ENCODE measurements at regions not wholly inside any gene's neighbourhood (a gene's known extent, or its start where the extent isn't known, plus 50 kb on each side); places are given as distances from the start of the nearest gene placed in this dataset.

DNA sequence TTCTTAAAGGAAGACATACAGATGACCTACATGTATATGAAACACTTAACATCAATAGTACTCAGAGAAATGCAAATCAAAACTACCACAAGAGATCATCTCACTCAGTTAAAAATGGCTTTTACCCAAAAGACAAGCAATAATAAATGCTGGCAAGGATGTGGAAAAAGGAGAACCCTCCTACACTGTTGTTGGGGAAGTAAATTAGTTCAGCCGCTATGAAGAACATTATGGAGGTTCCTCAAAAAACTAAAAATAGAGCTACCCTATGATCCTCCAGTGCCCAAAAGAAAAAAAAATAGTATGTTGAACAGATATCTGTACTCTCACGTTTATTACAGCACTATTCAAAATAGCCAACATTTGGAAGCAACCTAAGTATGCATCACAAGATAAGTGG lies 1579.4 kb upstream of the TMEFF2 start:
- DNase-seq (ENCODE audit: insufficient read length, low spot score) (no peak), FAIRE-seq (no peak)

DNA sequence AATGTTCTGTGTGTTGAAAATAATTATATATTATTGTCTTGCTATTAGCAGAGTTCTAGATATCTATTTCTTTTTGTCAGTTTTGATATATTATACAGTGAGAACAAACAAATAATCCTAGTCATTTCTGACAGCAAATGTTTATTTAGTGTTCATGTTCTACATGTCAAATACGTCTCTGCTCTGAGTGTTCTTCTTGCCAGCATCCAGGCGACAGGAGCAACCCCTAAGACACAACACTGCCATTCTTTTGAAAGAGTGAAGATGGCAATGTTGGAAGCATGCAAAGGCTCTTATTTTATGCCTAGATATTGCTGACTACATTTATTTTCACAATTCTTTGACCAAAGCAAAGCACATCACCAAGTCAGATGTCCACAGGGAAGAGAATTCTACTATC lies 1556.6 kb upstream of the TMEFF2 start:
- DNase-seq (ENCODE audit: insufficient read length, low spot score) = no peak
- FAIRE-seq = no peak
- TF ChIP-seq, protein P1, sequence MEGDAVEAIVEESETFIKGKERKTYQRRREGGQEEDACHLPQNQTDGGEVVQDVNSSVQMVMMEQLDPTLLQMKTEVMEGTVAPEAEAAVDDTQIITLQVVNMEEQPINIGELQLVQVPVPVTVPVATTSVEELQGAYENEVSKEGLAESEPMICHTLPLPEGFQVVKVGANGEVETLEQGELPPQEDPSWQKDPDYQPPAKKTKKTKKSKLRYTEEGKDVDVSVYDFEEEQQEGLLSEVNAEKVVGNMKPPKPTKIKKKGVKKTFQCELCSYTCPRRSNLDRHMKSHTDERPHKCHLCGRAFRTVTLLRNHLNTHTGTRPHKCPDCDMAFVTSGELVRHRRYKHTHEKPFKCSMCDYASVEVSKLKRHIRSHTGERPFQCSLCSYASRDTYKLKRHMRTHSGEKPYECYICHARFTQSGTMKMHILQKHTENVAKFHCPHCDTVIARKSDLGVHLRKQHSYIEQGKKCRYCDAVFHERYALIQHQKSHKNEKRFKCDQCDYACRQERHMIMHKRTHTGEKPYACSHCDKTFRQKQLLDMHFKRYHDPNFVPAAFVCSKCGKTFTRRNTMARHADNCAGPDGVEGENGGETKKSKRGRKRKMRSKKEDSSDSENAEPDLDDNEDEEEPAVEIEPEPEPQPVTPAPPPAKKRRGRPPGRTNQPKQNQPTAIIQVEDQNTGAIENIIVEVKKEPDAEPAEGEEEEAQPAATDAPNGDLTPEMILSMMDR (IDR thresholded peaks at IDR 0.05; ENCODE audit: insufficient read depth, missing control alignments) = no peak

More for the DNA sequence above, 1579.4 kb upstream of the TMEFF2 start:
- TF ChIP-seq, protein P1 (IDR thresholded peaks at IDR 0.05; ENCODE audit: insufficient read depth, missing control alignments) = no peak

DNA sequence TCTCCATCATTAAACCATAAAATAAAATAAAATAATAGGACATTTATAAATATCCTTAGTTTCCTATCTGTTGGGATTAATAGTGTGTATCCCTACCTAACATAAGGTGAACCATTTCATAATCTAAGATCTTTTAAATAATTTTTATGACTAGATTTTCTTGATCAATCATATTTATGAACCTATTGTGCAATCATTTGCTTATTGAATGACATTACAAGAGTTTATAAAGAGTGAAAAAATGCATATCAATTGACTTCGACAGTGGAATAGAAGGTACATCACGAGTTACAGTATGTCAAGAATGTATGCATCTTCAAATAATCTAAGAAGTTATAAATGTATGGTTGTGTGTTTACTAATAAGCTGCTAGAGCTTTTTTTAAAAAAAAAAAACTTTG lies 1554.8 kb upstream of the TMEFF2 start:
- FAIRE-seq (no peak), DNase-seq (ENCODE audit: insufficient read length, low spot score) (no peak)
- TF ChIP-seq, protein P1 (IDR thresholded peaks at IDR 0.05; ENCODE audit: insufficient read depth, missing control alignments) = no peak

DNA sequence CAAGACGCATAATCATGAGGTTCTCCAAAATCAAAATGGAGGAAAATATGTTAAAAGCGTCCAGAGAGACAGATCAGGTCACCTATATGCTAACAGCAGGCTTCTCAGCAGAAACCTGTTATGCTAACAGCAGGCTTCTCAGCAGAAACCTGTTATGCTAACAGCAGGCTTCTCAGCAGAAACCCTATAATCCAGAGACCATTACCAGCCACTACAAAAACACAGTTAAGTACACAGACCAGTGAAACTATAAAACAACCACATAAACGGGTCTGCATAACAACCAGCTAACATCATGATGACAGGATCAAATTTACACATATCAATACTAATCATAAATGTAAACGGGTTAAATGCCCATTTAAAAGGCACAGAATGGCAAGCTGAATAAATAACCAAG lies 1548.4 kb upstream of the TMEFF2 start:
- FAIRE-seq (no peak), DNase-seq (ENCODE audit: insufficient read length, low spot score) (no peak)
- TF ChIP-seq, protein P1 (IDR thresholded peaks at IDR 0.05; ENCODE audit: insufficient read depth, missing control alignments) = no peak

DNA sequence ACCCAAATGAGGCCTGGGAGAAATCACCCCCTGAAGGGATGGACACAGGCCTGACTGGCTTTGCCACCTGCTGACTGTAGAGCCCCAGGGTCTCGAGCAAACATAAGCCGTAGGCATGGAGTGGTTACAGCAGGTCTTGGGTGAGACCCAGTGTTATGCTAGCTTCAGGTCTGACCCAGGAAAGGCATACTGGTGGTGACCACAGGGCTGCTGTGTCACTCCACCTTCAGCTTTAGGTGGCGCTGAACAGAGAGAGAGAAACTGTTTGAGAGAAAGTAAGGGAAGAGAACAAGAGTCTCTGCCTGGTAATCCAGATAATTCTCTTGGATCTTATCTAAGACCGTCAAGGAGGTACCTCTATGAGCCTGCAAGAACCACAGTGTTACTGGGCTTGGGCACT lies 1544.2 kb upstream of the TMEFF2 start:
- no peak for FAIRE-seq
- TF ChIP-seq, protein P1 (IDR thresholded peaks at IDR 0.05; ENCODE audit: insufficient read depth, missing control alignments) = no peak
- DNase-seq (ENCODE audit: insufficient read length, low spot score) = no peak

DNA sequence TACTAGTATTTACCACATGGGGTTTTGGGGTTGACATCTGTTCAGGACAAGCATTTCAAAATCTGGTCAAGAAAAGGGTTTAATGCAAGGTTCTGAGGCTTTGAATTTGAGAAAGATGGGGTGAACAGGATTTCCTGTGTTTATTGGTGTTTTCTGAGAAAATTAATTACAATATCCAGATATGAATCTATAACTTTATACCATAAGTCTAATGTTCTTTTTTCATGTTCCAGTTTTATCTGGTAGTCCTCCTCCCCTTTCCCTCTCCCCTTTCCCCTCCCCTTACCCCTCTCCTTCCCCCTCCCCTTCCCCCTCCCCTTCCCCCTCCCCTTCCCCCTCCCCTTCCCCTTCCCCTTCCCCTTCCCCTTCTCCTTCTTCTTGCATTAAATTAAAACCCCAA lies 1518.2 kb upstream of the TMEFF2 start:
- DNase-seq (ENCODE audit: insufficient read length, low spot score) (no peak), FAIRE-seq (no peak)
- TF ChIP-seq, protein P1 (IDR thresholded peaks at IDR 0.05; ENCODE audit: insufficient read depth, missing control alignments) = no peak

DNA sequence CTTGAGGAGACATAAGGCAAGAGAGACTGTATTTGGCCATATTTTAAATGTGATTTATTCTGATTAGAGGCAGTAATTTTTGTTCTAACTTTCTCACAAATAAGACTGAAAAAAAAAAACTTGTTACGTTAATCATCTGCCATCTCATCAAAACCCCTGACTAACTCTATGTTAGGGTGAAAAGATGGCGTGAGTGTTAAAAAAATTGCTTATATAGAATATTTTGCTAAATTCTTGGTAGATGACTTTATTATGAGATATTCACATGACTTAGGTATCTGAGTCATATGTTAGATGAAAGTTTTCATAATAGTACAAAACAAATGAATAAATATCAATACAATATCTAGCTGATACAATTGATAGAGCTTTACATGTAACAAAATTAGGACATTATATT lies 1508.7 kb upstream of the TMEFF2 start:
- TF ChIP-seq, protein P1 (IDR thresholded peaks at IDR 0.05; ENCODE audit: insufficient read depth, missing control alignments) = no peak
- no peak for FAIRE-seq

More for the DNA sequence above, 1508.7 kb upstream of the TMEFF2 start:
- no peak for DNase-seq (ENCODE audit: insufficient read length, low spot score)

Measured in D721Med (cell line).